MV-4-11 (cell line): ENCODE measurements at regions not wholly inside any gene's neighbourhood (a gene's known extent, or its start where the extent isn't known, plus 50 kb on each side); places are given as distances from the start of the nearest gene placed in this dataset.
"Not testable (repeated sequence)": the region's sequence is repeated elsewhere in the genome, so short reads cannot be mapped to it uniquely, and the experiment has no call there.

Source experiments
- DNase-seq: peaks from one replicate; lab custom pipeline; 2025; lab: John Stamatoyannopoulos, UW

- DNase-seq, result no peak
These were observed 133.6 kb upstream of the C1QTNF7 start for GRCh38 chr4:15294202-15294601.

- DNase-seq, result no peak
These were observed 133.0 kb upstream of the C1QTNF7 start for GRCh38 chr4:15294832-15295231.

GRCh38 chr4:15295421-15296162 is 132.2 kb upstream of the C1QTNF7 start:
- DNase-seq, result no peak

- DNase-seq, result no peak
These were observed 130.5 kb upstream of the C1QTNF7 start for GRCh38 chr4:15297344-15297743.

- no peak for DNase-seq
These were observed 128.2 kb upstream of the C1QTNF7 start for GRCh38 chr4:15299627-15300026.

GRCh38 chr4:15303052-15303641 is 124.7 kb upstream of the C1QTNF7 start:
- no peak for DNase-seq

- DNase-seq, result no peak
These were observed 112.9 kb upstream of the C1QTNF7 start for GRCh38 chr4:15314974-15315373.

GRCh38 chr4:15317246-15317645 is 110.6 kb upstream of the C1QTNF7 start:
- DNase-seq, result no peak

GRCh38 chr4:15318621-15319348 is 109.0 kb upstream of the C1QTNF7 start:
- no peak for DNase-seq

GRCh38 chr4:15320121-15320678 is 107.6 kb upstream of the C1QTNF7 start:
- no peak for DNase-seq

- DNase-seq, result no peak
These were observed 105.8 kb upstream of the C1QTNF7 start for GRCh38 chr4:15322006-15322405.

- DNase-seq, result no peak
These were observed 101.8 kb upstream of the C1QTNF7 start for GRCh38 chr4:15325987-15326386.

GRCh38 chr4:15327311-15328298 is 100.2 kb upstream of the C1QTNF7 start:
- no peak for DNase-seq

GRCh38 chr4:15331930-15332329 is 95.9 kb upstream of the C1QTNF7 start:
- no peak for DNase-seq

- no peak for DNase-seq
These were observed 95.5 kb upstream of the C1QTNF7 start for GRCh38 chr4:15332377-15332776.

- DNase-seq, result no peak
These were observed 93.9 kb upstream of the C1QTNF7 start for GRCh38 chr4:15333692-15334633.

- no peak for DNase-seq
These were observed 91.2 kb upstream of the C1QTNF7 start for GRCh38 chr4:15336410-15337167.

- not testable (repeated sequence) for DNase-seq
These were observed 90.6 kb upstream of the C1QTNF7 start for GRCh38 chr4:15337168-15337657.

GRCh38 chr4:15339737-15340136 is 88.1 kb upstream of the C1QTNF7 start:
- DNase-seq, result no peak

- DNase-seq, result no peak
These were observed 87.5 kb upstream of the C1QTNF7 start for GRCh38 chr4:15340332-15340731.
